Left ventricle myocardium inferior (tissue), 1 donor: ENCODE measurements at regions not wholly inside any gene's neighbourhood (a gene's known extent, or its start where the extent isn't known, plus 50 kb on each side); places are given as distances from the start of the nearest gene placed in this dataset.

Experiments used
- DNase-seq: peaks from one replicate; pipeline ENCODE4 v3.0.0-alpha.2; 2020
- H3K27ac ChIP-seq: fragments of 200-600 bp; replicated peaks from 2 replicates; pipeline ENCODE4 v1.8.0; 2021
- H3K27me3 ChIP-seq: fragments of 200-600 bp; 2 replicates; pipeline ENCODE4 v1.8.0; 2021; ENCODE audit warnings: low read depth
- H3K36me3 ChIP-seq: fragments of 200-600 bp; 2 replicates; pipeline ENCODE4 v1.8.0; 2021
- H3K4me1 ChIP-seq: fragments of 200-600 bp; 2 replicates; pipeline ENCODE4 v1.8.0; 2021
- H3K4me3 ChIP-seq: fragments of 200-600 bp; 2 replicates; pipeline ENCODE4 v1.8.0; 2021; ENCODE audit warnings: mild to moderate bottlenecking, moderate library complexity
- H3K9me3 ChIP-seq: fragments of 200-600 bp; replicated peaks from 2 replicates; pipeline ENCODE4 v1.8.0; 2021
- CTCF ChIP-seq: fragments of 200-600 bp; IDR thresholded peaks from 2 replicates; pipeline ENCODE4 v1.8.0; 2021; ENCODE audit warnings: antibody characterized with exemption, mild to moderate bottlenecking, borderline replicate concordance
- intact Hi-C: fragments of 100-400 bp; cut with micrococcal nuclease; formaldehyde crosslinking; loops from one replicate; pipeline ENCODE4 v1.11.0; 2022
- donor health status: DM: no; HTN: yes; CAD: no; lungs with severe emphysema.

- peaks cover 15% of the 10 kb centered on the region for H3K4me1 ChIP-seq
- no peak for DNase-seq
- TF ChIP-seq CTCF = no peak
- intact Hi-C loops = no loop called here
- no peak overlapping the region for H3K27ac ChIP-seq
- H3K9me3 ChIP-seq = peaks cover 18% of the 10 kb centered on the region
- peaks cover 6% of the 10 kb centered on the region for H3K36me3 ChIP-seq
- no peaks in the 10 kb centered on the region for H3K27me3 ChIP-seq
- H3K4me3 ChIP-seq = no peak overlapping the region
Observed at GRCh38 chr10:29719281-29719675, 84.5 kb upstream of the SVIL start.

GRCh38 chr10:29715296-29715695 lies 80.5 kb upstream of the SVIL start:
- no peaks in the 10 kb centered on the region for H3K27me3 ChIP-seq
- TF ChIP-seq CTCF = no peak
- H3K4me1 ChIP-seq = peaks cover 2% of the 10 kb centered on the region
- peaks cover 5% of the 10 kb centered on the region for H3K36me3 ChIP-seq
- no peak for DNase-seq
- peaks cover 11% of the 10 kb centered on the region for H3K9me3 ChIP-seq
- no peak overlapping the region for H3K4me3 ChIP-seq
- H3K27ac ChIP-seq = no peak overlapping the region
- intact Hi-C loops = no loop called here

GRCh38 chr10:29714096-29714874 lies 79.5 kb upstream of the SVIL start:
- intact Hi-C loops = no loop called here
- Histone ChIP-seq H3K4me1 (peaks cover 2% of the 10 kb centered on the region), H3K27ac (no peak overlapping the region), H3K4me3 (no peak overlapping the region), H3K36me3 (no peaks in the 10 kb centered on the region), H3K27me3 (no peaks in the 10 kb centered on the region), H3K9me3 (peaks cover 1% of the 10 kb centered on the region)
- DNase-seq = no peak
- no peak for TF ChIP-seq CTCF

- intact Hi-C loops = no loop called here
- no peak overlapping the region for H3K27ac ChIP-seq
- no peaks in the 10 kb centered on the region for H3K36me3 ChIP-seq
- no peaks in the 10 kb centered on the region for H3K27me3 ChIP-seq
- DNase-seq = no peak
- TF ChIP-seq CTCF = no peak
- H3K9me3 ChIP-seq = no peaks in the 10 kb centered on the region
- peaks cover 2% of the 10 kb centered on the region for H3K4me1 ChIP-seq
- no peak overlapping the region for H3K4me3 ChIP-seq
Observed at GRCh38 chr10:29713450-29713849, 78.7 kb upstream of the SVIL start.

GRCh38 chr10:29712108-29712507 lies 77.3 kb upstream of the SVIL start:
- no peak for TF ChIP-seq CTCF
- DNase-seq = no peak
- Histone ChIP-seq H3K4me3 (no peak overlapping the region), H3K36me3 (no peaks in the 10 kb centered on the region), H3K27ac (no peak overlapping the region), H3K27me3 (no peaks in the 10 kb centered on the region), H3K4me1 (peaks cover 2% of the 10 kb centered on the region), H3K9me3 (no peaks in the 10 kb centered on the region)
- intact Hi-C loops = no loop called here
